HT-29 (cell line): ENCODE measurements at regions not wholly inside any gene's neighbourhood (a gene's known extent, or its start where the extent isn't known, plus 50 kb on each side); places are given as distances from the start of the nearest gene placed in this dataset.
A peak's percentile ranks its signal among the peaks of the same experiment; 100 is the strongest.

ENCODE experiments used
- DNase-seq: peaks from one replicate; pipeline ENCODE4 v3.0.0-alpha.2; 2015; ENCODE audit warnings: low spot score

DNA sequence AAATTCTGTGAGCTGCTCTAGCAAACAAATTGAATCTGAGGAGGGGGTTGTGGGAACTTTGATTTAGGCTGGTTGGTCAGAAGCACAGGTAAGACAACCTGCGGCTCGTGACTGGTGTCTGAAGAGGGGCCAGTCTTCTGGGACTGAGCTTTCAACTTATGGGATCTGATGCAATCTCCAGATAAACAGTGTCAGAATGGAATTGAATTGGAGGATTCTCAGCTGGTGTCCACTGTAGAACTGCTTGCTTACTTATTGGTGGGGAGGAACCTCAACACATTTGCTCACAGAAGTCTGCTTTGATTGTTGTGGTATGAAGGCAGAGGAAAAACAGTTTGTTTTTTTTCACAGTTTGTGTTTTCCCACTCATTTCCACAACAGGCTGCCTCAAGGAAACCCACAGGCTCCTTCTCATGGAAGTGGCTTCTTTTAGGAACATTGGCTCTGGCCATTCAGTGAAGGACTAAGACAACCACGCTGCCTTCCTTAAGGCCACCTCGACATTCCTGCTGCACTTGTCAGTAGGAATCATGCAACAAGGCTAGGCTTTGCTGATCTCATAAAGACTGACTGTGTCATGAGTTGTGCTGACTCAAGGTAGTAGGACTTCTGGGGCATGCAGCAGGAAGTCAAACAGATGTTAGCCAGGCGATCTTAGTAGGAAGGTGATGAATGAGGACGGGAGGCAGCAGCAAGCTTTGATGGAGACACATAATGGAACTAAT lies 104.7 kb downstream of the TSN start:
- no peak for DNase-seq

DNA sequence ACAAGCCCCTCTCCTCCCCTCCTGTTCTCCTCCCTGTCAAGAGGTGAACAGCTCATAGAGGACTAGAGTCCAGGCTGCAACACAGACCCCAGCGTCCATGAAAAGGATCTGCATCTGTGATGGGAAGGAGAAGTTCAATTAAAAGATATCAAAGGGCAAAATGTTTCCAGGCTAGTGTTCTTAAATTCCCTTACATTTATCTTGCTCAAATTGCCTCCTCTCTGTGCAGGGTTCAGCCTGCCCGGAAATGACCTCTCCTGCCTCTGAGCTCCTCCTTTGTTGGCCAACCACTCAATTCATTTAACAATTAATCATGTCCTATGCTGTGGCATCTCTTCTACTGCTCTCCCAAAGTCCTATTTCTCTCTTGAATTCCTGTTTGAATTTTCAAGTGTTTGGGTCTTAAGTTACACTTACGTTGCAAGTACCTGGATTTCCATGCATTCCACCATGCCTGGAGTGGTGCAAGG lies 105.3 kb downstream of the TSN start:
- no peak for DNase-seq

DNA sequence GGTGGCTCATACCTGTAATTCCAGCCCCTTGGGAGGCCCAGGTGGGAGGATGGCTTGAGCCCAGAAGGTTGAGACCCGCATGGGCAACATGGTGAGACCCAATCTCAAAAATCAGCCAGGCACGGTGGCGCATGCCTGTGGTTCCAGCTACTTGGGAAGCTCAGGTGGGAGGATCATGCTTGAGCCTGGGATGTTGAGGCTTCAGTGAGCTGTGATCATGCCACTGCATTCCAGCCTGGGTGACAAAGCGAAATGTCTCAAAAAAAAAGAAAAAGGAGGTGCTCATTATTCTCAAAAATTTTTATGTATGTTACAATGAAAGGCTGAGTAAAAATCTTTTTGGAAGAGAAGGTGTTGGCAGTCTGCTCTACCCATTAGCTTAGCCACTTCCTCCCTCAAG lies 106.8 kb downstream of the TSN start:
- DNase-seq, result no peak

DNA sequence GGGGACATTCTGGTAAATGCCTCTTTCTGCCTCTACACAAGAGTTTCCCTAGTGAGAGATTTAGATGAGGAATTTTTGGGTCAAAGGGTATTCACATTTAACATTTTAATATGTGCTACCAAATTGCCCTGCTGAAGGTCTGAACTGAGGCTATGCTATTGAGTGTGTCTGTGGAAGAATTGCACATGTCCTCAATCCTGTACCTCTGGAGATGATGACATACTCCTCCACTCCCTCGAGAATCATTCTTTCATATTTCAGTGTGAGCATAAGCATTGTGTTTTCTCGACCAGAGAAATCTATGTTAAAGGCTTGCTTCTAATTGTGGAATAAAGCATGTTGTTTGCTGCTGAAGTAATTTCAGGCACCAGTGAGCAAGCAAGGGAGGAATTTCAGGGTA lies 110.5 kb downstream of the TSN start:
- no peak for DNase-seq

DNA sequence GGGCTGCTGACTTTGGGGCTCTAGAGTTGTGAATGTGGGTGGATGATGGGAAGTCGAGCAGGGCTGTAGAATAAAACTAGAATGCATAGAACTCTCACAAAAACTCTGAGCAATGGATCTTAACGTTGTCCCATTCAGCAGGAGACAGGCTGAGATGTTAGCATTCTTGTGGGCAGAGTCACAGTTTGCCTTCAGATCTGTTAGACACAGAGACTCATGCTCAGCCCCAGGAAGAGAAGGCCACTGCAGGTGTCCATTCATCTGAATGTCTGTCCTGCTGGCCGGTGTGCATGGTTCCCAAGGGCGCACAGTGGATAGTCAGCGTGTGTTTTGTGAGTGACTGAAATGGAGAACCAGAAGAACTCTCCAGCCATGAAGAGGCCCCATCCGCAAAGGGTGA lies 111.3 kb downstream of the TSN start:
- DNase-seq, result no peak

- no peak for DNase-seq
These were observed 113.2 kb downstream of the TSN start for GRCh38 chr2:121868652-121869051.

- DNase-seq, result no peak
These were observed 113.9 kb downstream of the TSN start for GRCh38 chr2:121869363-121869762.

- no peak for DNase-seq
These were observed 114.4 kb downstream of the TSN start for GRCh38 chr2:121869873-121870272.

DNA sequence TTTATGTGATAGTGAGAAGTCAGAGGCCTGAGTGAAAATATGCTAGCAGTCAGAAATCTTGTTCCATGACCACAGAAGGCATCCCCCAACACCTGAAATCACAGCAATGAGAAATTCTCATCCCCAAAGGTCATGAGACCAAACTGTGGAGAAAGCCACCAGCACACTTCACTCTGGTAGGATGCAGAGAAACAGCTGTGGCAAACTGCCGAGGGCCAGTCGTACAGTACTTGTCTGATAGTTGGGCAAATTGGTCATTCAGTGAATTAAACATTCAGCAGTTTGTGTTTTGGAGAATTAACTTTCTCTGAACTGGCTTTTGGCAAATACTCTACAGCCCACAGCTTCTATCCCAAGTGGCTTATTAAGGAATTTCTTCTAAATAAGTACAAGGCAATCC lies 117.2 kb downstream of the TSN start:
- no peak for DNase-seq

DNA sequence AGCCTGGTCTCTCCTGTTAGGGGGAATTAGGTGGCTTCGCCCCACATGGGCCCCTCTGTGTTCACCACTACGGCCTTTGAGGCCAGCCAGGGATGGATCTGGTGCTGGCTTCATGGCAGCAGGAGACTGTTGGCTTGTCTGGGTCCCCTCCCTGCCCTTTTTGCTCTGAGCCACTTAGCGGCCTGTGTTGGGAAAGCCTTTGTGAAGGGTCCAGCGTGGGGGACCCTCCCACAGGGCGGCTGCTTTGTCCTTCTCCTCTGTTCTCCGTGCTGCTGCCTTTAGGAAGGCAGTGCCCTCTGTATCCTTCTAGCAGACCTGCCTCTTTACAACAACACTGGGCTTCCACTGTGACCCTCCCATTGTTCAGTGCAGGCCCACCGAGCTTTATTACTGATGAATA lies 118.4 kb downstream of the TSN start:
- no peak for DNase-seq

DNA sequence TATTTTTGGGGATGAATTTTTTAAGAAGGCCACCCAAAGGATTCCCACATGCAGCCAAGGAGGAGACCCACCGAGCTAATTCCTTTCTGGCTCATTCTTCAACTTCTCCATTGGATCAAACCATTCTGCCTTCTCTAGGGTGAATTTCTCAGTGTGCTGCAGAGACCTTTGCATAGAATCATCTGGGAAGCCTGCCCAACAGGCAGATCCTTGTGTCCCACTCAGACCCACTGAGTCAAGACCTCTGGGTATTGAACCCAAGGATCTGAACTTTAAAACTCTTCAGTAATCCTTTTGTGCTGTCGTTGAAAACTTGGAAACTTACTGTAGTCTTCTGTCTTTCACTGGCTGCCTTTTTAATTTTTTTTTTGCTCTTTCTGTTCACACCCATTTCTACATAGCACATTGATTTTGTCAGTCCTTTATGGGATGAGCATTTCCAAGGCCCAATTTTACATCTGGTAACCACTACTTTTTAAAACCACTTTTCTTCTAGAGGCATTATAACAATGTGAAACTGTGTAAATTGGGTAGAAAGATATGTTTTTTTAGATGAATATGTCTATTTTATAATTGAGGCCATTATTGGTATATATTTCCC lies 120.2 kb downstream of the TSN start:
- DNase-seq, result no peak

- no peak for DNase-seq
These were observed 121.9 kb downstream of the TSN start for GRCh38 chr2:121877366-121877765.

DNA sequence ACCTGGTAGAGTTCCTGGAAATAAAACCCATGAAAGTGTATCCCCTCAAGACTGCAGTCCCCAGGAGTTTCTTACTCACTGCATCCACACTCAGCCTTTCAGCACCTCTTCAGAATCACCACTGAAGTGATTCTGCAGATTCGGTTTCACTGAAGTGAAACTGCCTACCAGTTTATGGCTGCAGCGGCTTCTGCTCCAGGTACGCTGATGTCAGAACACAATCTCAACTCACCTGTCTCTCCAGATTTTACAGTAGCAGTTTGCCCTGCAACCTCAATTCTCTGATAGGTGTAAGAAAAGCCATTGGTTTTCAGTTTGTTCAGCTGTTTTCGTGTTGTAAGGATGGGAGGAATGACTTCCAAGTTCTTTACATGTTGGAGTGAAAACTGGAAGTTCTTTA lies 124.8 kb downstream of the TSN start:
- no peak for DNase-seq

- no peak for DNase-seq
These were observed 125.6 kb downstream of the TSN start for GRCh38 chr2:121881038-121881437.

- DNase-seq, result peak; percentile 14
These were observed 126.5 kb downstream of the TSN start for GRCh38 chr2:121881950-121882349.

DNA sequence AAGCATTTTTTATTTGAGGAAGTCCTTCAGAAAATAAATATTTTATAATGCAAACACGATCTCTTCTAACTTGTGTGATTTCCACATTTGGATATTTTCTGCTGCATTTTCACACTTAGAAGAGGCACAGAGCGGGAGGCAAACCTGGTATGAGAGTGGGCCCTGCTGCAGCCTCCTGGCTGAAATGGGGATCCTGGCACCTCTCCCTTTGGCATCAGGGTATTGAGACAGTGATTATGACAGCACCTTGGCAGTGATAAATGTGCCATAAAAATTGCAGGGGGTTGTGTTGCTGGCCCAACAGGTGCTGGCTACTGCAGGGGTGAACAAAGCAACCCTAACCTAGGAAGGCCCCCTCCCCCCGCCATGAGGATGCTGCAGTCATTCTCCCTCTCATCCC lies 128.6 kb downstream of the TSN start:
- DNase-seq, result no peak

DNA sequence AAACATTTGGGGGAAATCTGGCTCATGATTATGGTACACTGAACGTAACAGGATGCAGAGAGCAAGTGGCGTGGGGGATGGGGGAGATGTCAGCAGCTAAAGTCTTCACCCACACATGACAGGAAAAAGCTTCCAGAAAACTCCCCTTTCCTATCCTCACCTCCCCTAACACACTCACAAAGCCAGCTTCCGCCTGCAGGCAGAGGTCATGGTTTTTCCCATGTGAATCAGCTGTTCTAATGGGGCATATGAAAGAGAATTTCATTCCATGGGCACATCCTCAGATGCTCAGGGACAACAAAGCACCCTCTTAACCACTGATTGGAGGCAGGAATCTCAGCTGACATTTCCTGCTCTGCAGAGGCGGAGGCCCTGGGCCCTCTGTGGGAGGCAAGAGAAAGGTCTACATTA lies 129.1 kb downstream of the TSN start:
- DNase-seq, result no peak

DNA sequence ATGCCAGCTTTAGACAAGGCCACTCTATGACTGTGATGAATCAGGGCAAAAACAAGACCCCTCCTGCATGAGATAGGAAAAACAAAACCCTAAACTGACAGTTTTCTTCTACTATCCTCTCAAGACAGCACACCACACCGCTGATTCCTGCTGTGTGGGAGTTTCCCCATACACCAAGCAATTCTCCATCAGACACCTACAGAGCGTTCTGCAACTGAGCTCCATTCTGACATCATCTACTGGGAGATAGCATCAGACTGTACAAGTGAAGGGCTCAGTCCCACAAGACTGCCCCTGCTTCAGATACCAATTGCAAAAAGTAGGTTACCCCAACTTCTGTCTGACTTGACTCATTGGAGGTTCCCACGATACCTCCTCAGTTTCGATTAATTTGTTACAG lies 130.6 kb downstream of the TSN start:
- no peak for DNase-seq

GRCh38 chr2:121887513-121888188 lies 132.2 kb downstream of the TSN start:
- DNase-seq, result no peak

GRCh38 chr2:121888189-121888557 lies 132.7 kb downstream of the TSN start:
- peak; percentile 51 for DNase-seq

- no peak for DNase-seq
These were observed 134.6 kb downstream of the TSN start for GRCh38 chr2:121890041-121890440.

DNA sequence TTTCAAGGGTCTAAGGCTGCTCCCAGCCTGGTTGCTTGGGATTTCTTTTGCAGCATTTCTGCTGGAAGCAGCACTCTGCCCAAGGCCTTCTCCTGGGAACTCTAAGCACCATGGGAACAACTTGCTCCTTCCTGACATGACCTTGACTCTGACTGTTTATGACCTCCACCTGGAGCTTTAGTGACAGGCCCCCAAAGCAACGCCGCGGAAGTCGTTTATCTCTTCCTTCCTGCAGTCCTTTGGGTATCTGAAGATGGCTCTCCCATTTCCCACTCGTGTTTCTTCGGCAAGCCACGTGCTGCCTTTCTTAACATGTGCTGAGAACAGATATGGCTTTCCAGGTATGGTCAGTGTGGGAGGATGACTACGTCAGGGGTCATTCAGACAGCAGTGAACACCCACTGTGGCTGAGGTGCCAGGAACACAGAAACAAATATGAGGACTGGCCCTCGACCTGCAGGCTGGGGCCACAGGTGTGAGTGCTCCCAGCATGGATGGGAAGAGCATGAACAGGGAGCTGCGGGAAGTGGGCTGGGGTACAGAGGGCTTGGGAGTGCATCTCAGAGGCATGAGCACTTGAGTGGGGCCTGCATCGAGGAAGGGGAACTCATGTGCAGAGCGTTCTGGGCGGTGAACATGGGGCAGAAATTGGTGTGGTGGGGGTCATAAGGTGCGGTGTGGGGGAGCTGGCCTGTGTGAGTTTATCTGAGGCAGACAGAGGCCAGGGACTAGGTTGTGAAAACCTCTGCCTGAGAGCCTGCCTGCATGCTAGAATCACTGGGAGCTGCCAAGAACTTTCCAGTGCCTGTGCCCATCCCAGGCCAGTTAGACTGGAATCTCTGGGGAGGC lies 140.5 kb downstream of the TSN start:
- DNase-seq, result no peak
